Right lung (tissue), 2 donors: ENCODE measurements at regions not wholly inside any gene's neighbourhood (a gene's known extent, or its start where the extent isn't known, plus 50 kb on each side); places are given as distances from the start of the nearest gene placed in this dataset.

Source experiments
- DNase-seq, 2 donors: peaks; one replicate each; pipeline ENCODE4 v3.0.0-alpha.2; 2013

DNA sequence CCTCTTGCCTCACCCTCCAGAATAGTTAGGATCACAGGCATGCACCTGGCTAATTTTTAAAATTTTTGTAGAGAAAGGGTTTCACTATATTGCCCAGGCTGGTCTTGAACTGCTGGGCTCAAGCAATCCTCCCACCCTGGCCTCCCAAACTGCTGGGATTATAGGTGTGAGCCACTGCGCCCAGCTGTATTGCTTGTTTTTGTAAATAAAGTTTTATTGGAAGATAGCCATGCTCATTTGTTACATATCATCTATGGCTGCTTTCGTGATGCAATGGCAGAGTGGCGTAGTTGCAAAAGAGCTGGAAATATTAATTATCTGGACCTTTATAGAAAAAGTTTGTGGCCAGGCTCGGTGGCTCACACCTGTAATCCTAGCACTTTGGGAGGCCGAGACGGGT lies 109.4 kb upstream of the SPRED2 start:
- no peak for DNase-seq

DNA sequence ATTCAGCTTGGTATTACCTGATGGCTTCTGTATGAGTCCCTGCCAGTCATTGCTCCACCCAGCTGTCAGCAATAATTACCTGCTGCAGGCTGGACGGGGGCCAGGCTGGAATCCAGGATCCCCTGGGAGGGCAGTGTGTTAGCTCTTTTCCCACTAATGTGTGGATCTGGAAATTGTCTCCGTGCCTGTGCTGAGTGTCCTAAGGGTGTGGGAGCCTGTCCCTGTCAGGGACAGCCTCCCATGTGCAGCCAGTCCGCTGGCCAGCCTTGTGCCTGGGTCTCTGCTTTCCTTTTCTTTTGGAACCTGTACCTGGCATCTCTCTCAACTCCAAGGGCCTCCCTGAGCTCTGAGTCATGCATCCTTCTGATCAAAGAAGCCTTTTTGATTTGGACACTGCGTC lies 107.2 kb upstream of the SPRED2 start:
- no peak for DNase-seq

DNA sequence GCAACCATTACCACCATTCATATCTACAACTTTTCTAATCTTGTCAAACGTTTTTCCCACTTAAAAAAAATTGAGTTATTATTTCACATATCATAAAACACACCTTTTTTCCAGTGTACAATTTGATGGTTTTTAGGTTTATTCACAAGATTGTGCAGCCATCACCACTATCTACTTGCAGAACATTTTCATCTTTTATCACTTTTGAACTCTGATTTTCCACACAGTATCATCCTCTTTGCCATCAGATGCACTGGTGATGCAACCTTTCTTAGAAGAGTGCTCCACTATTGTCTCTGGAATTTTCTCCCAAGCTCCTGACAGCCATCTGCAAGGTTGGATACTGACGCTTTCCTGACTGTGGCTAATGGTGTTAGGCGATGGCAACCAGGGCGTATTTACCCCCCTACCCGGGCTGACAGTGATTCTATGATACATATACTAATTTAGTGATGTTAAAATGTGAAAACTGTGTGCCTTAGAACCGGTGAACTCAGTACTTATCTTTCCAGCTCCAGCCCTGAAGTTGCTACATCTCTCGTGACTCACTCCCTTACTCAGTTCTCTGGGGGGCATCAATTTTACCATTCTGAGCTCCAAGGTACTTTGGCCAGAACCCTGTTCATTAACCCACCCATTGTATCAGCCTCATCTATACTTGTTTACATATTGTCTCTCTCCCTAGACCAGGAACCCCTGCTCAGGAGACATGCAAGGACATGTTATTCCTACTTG lies 105.4 kb upstream of the SPRED2 start:
- no peak for DNase-seq

GRCh38 chr2:65536596-65536995 lies 104.2 kb upstream of the SPRED2 start:
- no peak for DNase-seq

DNA sequence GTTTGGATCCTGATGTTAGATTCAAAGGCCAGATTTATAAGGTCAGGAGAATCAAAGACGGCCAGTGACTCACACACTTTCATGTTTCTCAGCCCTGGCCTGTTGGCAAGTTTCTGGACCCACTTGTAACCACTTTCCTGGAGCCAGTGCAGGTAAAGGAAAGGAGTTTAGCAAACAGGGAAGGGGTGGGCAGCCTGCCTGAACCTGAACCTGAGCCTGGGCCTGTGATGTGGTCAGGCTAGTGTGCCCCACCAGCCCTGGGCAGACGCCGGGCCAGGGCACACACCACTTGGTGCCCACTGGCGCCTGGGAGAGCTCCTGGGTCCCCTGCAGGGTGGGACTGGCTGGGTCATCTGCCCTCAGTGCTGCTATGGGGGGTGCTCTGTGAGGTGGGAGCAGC lies 100.5 kb upstream of the SPRED2 start:
- DNase-seq, result no peak

DNA sequence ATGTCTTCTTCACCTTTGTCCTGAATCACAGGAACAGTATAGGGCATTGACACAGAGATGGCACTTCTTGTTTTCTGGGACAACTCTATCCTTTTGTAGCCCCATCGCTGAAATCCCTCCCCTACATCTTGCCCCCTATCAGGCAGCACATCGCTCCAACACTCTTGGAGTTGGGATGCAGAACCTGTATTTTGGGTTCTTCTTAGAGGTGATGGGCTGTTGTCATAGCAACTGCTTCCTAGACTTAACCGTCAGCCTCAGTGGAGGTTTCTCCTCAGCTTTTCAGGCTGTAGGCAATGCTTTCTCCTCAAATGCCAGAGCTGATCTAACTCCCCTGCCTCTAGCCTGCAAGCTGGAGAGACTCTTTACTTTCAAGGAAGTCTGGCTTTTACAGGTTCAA lies 99.9 kb upstream of the SPRED2 start:
- DNase-seq, result no peak

DNA sequence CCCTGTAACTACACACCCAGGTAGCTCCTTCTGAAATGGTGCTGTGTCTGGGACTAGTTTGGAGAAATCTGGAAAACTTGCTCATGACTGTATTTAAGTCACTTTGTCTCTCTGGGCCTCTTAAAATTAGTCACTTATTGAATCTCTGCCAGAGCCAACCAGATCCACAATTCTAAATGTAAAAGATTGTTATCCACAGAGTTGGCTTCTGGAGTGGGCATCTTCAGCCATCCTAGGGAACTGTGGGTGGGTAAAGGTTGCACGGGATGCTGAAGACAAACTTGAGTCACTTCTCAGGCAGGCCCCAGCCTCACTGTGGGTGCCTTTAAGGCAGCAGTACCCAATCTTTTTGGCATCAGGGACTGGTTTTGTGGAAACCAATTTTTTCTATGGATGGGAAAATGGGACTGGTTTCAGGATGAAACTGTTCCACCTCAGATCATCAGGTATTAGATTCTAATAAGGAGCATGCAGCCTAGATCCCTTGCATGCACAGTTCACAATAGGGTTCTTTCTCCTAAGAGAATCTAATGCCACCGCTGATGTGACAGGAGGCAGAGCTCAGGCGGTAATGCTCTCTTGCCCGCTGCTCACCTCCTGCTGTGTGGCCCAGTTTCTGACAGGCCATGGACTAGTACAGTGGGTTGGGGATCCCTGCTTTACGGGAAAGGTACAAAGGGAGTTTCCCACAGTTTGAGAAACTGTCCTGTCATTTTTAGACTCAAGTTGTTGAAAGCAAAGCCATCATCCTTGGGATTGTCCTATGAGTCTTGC lies 98.3 kb upstream of the SPRED2 start:
- DNase-seq, result no peak

- no peak for DNase-seq
Measured at GRCh38 chr2:65529419-65529818, 97.0 kb upstream of the SPRED2 start.

DNA sequence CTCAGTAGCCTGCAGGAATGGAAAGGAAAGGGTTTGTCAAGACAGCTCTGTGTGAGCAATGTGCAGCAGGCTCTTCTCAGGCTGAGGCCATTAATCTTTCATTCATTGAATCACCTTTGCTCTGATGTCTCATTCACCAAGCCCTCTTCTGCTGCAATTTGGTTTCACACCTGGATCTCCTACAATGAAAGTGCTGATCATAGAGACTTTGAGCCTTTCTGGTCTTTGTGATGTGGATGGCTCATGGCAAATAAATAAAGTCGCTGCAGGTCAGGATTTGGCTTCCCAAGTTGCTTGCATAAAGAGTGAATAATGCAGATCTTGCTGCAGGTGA lies 95.8 kb upstream of the SPRED2 start:
- no peak for DNase-seq

DNA sequence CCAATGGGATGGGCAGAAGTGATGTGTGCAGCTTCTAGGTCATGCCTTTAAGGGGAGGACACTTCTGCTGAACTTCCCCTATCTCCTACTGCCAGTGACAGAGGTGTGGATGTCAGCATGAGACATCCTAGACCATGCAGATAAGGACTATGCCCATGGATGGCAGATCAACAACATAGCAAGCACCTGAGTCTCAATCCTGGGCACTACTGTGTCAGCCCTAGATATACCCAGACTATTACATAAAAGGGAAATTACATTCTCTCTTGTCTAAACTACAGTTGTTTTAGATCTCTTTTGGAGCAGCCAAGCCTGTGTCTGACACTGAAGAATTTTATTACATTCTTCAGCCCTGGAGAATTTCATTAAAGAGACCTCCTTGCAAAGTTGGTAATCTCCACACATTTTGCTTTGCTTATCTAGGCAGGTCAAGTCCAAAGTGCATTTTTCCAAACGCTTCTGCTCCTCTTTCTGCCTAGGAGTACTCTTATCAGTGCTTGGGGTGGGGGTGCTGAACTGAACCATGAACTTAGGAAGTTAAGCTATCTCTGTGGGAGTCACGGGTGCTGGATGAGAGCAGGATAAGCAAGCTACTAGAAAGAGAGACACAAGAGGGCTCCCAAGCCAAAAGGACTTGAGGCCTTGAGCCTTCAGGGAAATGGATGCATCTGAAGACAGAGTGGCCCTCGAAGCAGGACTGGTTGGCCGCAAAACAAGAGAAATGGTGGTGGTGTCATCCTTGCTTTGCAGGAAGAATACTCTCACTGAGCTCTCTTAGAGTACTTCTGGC lies 95.2 kb upstream of the SPRED2 start:
- no peak for DNase-seq

- no peak for DNase-seq
Measured at GRCh38 chr2:65525616-65526231, 93.3 kb upstream of the SPRED2 start.

DNA sequence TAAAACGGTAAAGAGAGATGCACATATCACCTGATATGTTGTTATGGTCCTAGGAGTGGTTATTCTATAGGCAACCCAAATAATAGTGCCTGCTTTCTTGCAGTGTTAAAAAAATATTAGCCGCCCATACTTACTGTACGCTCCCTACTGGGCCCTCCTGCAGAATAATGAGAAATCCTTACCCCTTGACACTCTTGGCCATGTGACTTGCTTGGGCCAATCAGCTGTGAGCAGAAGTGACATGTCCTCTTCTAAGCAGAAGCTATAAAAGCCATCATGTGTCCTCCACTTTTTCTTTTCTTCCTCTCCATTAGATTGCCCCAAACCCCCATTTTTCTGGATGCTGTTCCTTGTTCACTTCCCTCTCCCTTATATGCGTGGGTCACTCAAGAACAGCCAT lies 90.5 kb upstream of the SPRED2 start:
- DNase-seq, result no peak

DNA sequence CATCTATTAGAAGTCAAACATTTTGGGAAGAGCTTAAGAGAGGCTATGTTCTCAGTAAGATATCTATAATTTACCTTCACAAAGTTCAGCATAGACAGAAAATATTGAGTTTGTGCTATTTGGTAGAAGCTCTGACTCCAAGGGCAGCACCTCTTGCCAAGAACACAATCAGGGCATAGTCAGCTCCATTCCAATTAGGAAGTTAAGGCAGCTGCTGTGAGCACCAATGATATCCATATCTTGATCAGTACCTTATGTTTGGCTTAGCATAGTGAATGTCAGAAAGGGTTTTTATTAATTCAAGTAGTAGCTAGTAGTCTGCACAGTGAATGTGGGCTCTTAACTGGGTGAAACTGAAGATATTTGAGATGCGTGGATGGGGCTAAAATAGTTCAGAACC lies 86.4 kb upstream of the SPRED2 start:
- no peak for DNase-seq

DNA sequence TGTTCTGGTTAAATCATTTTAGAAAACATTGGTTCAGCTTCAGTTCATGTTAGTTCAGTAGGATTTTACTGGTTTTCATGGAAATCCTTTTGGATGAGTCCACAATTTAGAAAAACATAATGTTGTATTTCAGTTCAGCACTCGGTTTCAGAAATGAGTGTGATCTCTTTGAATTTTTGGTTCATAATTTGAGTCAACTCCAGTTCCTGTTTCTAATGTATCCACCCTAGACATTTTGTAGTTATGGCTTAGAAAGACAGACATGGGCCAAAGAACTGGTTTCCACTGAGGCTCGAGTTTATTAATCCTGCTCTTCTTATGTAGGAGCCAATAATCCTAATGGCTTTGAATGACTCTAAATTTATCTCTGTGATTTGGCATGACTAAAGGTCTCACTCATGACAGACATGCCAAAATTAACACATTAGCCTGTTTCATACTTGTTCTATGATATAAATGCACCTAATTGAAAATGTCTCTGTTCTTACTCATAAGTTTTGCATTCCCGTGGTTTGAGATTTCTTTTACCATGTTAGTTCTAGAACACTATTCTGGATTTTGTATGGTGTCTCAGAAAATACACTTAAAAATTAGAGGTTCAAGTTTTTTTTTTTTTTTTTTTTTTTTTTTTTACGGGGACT lies 82.3 kb upstream of the SPRED2 start:
- DNase-seq, result no peak

DNA sequence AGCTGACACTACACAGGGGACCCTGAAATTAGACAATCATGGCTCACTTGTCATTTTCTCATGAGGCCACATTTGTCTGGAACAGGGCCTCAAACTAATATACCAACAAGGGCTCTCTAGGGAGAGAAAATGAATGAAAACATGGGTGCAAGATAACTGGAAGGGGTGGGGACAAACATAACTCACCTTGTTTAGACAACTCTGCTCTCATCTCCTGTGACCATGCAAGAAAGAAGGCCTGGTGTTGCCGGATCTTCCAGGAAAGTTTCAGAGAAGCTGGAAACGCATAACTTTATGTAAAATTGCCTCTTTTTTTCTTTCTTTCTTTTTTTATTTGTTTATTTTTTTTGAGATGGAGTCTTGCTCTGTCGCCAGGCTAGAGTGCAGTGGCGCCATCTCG lies 80.4 kb upstream of the SPRED2 start:
- no peak for DNase-seq

GRCh38 chr2:65511306-65511705 lies 78.9 kb upstream of the SPRED2 start:
- DNase-seq, result no peak

GRCh38 chr2:65508225-65508624 lies 75.8 kb upstream of the SPRED2 start:
- no peak for DNase-seq

DNA sequence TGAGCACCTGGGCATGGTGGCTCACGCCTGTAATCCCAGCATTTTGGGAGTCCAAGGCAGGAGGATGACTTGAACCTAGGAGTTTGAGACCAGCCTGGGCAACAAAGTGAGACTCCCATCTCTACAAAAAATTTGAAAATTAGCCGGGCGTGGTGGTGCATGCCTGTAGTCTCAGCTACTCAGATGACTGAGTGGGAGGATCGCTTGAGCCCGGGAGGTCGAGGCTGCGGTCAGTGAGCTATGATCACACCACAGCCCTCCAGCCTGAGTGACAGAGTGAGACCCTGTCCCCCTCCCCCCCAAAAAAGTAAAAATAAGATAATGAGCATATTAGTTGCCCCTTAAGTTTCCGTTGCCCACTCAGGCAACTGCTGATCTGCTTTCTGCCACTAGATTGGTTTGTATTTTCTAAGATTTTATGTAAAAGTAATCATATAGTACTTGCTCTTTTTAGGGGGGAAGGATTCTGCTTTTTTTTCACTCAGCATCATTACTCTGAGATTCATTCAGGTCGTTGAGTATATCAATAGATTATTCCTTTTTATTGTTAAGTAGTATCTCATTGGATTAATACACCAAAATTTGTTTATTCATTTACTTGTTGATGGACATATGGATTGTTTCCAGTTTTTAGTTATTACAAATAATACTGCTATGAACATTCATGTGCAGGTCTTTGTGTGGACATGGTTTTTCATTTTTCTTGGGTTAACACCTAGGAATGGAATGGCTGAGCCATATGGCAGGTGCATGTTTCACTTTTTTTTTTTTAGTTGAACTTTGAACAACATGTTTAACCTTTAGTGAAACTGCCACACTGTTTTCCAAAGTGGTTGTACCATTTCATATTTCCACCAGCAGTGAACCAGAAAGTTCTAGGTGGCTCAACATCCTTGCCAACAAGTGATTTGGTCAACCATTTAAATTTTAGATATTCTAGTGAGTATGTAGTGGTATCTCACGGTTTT lies 75.0 kb upstream of the SPRED2 start:
- DNase-seq, result no peak

DNA sequence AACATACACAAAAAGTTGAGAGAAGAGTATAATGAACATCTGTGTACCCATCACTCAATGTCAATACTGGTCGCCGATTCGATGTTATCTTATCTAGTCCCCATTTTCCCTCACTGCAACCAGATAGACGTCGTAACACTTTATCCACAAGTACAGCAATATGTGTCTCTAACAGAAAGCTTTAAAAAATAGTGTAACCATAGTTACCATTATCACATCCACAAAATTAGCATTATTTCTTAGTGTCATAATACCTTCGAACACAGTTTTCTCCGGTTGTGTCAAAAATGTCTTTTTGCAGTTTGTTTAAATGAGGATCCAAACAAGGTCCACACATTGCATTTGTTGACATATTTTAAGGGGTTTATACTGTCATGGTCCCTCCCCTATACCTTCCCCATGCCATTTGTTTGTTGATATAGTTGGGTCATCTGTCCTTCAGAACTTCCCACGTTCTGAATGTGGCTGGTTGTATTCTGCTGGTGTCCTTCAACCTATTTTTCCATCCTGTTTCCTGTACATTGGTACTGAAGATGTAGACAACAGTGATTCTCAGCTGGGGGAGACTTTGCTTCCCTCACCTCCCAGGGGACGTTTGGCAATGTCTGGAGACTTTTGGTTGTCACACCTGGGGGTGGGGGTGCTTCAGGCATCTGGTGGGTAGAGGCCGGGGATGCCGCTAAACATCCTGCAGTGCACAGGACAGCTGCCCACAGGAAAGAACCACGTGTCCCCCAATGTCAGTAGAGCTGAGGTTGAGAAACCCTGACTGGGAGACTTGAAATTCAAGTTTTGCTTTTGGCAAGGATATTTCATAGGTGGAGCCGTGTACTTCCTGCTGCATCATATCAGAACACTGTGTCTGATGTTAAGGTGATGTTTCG lies 72.7 kb upstream of the SPRED2 start:
- DNase-seq, result no peak

GRCh38 chr2:65504201-65504600 lies 71.8 kb upstream of the SPRED2 start:
- no peak for DNase-seq
